ENCODE measurements at regions not wholly inside any gene's neighbourhood (a gene's known extent, or its start where the extent isn't known, plus 50 kb on each side); places are given as distances from the start of the nearest gene placed in this dataset.

GRCh38 chr12:118467641-118468305 is 91.4 kb downstream of the SUDS3 start:
- no peak for DNase-seq (ENCODE audit: low spot score)

- DNase-seq (ENCODE audit: low spot score) = no peak
Measured at GRCh38 chr12:118472940-118473339, 96.6 kb downstream of the SUDS3 start.

GRCh38 chr12:118480235-118480634 is 103.9 kb downstream of the SUDS3 start:
- DNase-seq (ENCODE audit: low spot score) = no peak

GRCh38 chr12:118488034-118488433 is 111.7 kb downstream of the SUDS3 start:
- no peak for DNase-seq (ENCODE audit: low spot score)

GRCh38 chr12:118493962-118494361 is 117.6 kb downstream of the SUDS3 start:
- DNase-seq (ENCODE audit: low spot score) = no peak

- no peak for DNase-seq (ENCODE audit: low spot score)
Measured at GRCh38 chr12:118494776-118495175, 118.4 kb downstream of the SUDS3 start.

- no peak for DNase-seq (ENCODE audit: low spot score)
Measured at GRCh38 chr12:118495296-118495695, 118.9 kb downstream of the SUDS3 start.

- DNase-seq (ENCODE audit: low spot score) = no peak
Measured at GRCh38 chr12:118498171-118498570, 121.8 kb downstream of the SUDS3 start.

- DNase-seq (ENCODE audit: low spot score) = no peak
Measured at GRCh38 chr12:118500299-118500698, 123.9 kb downstream of the SUDS3 start.

GRCh38 chr12:118501489-118501888 is 125.1 kb downstream of the SUDS3 start:
- DNase-seq (ENCODE audit: low spot score) = no peak

- no peak for DNase-seq (ENCODE audit: low spot score)
Measured at GRCh38 chr12:118503476-118503875, 127.1 kb downstream of the SUDS3 start.

GRCh38 chr12:118512669-118513068 is 136.3 kb downstream of the SUDS3 start:
- no peak for DNase-seq (ENCODE audit: low spot score)

GRCh38 chr12:118513611-118514010 is 137.3 kb downstream of the SUDS3 start:
- no peak for DNase-seq (ENCODE audit: low spot score)

GRCh38 chr12:118514297-118514696 is 137.9 kb downstream of the SUDS3 start:
- no peak for DNase-seq (ENCODE audit: low spot score)

GRCh38 chr12:118520214-118521035 is 144.1 kb downstream of the SUDS3 start:
- DNase-seq (ENCODE audit: low spot score) = no peak

- no peak for DNase-seq (ENCODE audit: low spot score)
Measured at GRCh38 chr12:118521036-118521370, 144.6 kb downstream of the SUDS3 start.

- no peak for DNase-seq (ENCODE audit: low spot score)
Measured at GRCh38 chr12:118524446-118524845, 148.1 kb downstream of the SUDS3 start.

- DNase-seq (ENCODE audit: low spot score) = no peak
Measured at GRCh38 chr12:118525216-118525615, 148.9 kb downstream of the SUDS3 start.

- no peak for DNase-seq (ENCODE audit: low spot score)
Measured at GRCh38 chr12:118526255-118527095, 150.1 kb downstream of the SUDS3 start.

GRCh38 chr12:118527310-118527709 is 151.0 kb downstream of the SUDS3 start:
- DNase-seq (ENCODE audit: low spot score) = no peak

- DNase-seq (ENCODE audit: low spot score) = no peak
Measured at GRCh38 chr12:118528625-118529024, 152.3 kb downstream of the SUDS3 start.

- DNase-seq (ENCODE audit: low spot score) = no peak
Measured at GRCh38 chr12:118534003-118534402, 157.6 kb downstream of the SUDS3 start.

Measured in AG08395 (cell line).